ENCODE measurements at regions not wholly inside any gene's neighbourhood (a gene's known extent, or its start where the extent isn't known, plus 50 kb on each side); places are given as distances from the start of the nearest gene placed in this dataset.

GRCh38 chr10:29030900-29031299 lies 258.0 kb upstream of the LYZL1 start (continued):
- no peak for TF ChIP-seq ZNF280C (tag by site-specific recombination; IDR thresholded peaks at IDR 0.05)
- no peak for TF ChIP-seq ZNF449 (tag by site-specific recombination; IDR thresholded peaks at IDR 0.05)
- TF ChIP-seq ZNF596 (tag by site-specific recombination; IDR thresholded peaks at IDR 0.05) = no peak
- no peak for TF ChIP-seq ZNF645 (tag by site-specific recombination; IDR thresholded peaks at IDR 0.05)
- TF ChIP-seq PATZ1 (tag by site-specific recombination; IDR thresholded peaks at IDR 0.05) = no peak
- no peak for TF ChIP-seq ZNF548 (tag by site-specific recombination; IDR thresholded peaks at IDR 0.05)
- TF ChIP-seq ZNF791 (tag by site-specific recombination; IDR thresholded peaks at IDR 0.05) = no peak
- no peak for TF ChIP-seq ZNF610 (tag by site-specific recombination; IDR thresholded peaks at IDR 0.05; ENCODE audit: borderline replicate concordance)

GRCh38 chr10:29032169-29032568 lies 256.7 kb upstream of the LYZL1 start:
- H3K4me3 ChIP-seq (ENCODE audit: low read depth, low read length) = no peak overlapping the region
- no peaks in the 10 kb centered on the region for H3K36me3 ChIP-seq (ENCODE audit: control insufficient read depth in 2 of 2, insufficient read depth in 1 of 2, low read length in 2 of 2)
- H3K4me1 ChIP-seq (ENCODE audit: control insufficient read depth, insufficient read depth, low read length) = no peaks in the 10 kb centered on the region
- ChIA-PET CTCF (interaction anchor here (0.6 kb wide), 3 partner anchors 255 to 406 kb away, joined by 3 read pairs; no protein-coding TSS in a partner anchor), POLR2A (no interaction called here)
- H3K27ac ChIP-seq (ENCODE audit: extremely low read depth, low read depth, low read length) = no peak overlapping the region
- no peaks in the 10 kb centered on the region for H3K9me3 ChIP-seq (ENCODE audit: control insufficient read depth, insufficient read depth, low read depth, low read length)
- TF ChIP-seq ZNF391 (tag by site-specific recombination; IDR thresholded peaks at IDR 0.05; ENCODE audit: borderline replicate concordance, low read depth) = no peak
- no peak for TF ChIP-seq ZNF121 (tag by site-specific recombination; IDR thresholded peaks at IDR 0.05)
- TF ChIP-seq ZNF843 (tag by site-specific recombination; IDR thresholded peaks at IDR 0.05) = no peak
- no peak for TF ChIP-seq ZNF214 (tag by site-specific recombination; IDR thresholded peaks at IDR 0.05; ENCODE audit: borderline replicate concordance)
- no peak for TF ChIP-seq PRDM10 (tag by site-specific recombination; IDR thresholded peaks at IDR 0.05)
- TF ChIP-seq ZNF155 (tag by site-specific recombination; IDR thresholded peaks at IDR 0.05) = no peak
- TF ChIP-seq ELK4 (IDR thresholded peaks at IDR 0.05; ENCODE audit: borderline replicate concordance, low read depth, low read length) = no peak
- TF ChIP-seq ZNF248 (tag by site-specific recombination; IDR thresholded peaks at IDR 0.05) = no peak
- no peak for TF ChIP-seq ZNF302 (tag by site-specific recombination; IDR thresholded peaks at IDR 0.05; ENCODE audit: low read depth)
- no peak for TF ChIP-seq ZBTB21 (tag by site-specific recombination; IDR thresholded peaks at IDR 0.05)
- no peak for TF ChIP-seq ZNF398 (tag by site-specific recombination; IDR thresholded peaks at IDR 0.05)
- TF ChIP-seq ZNF785 (tag by site-specific recombination; IDR thresholded peaks at IDR 0.05) = no peak
- TF ChIP-seq MZF1 (tag by site-specific recombination; IDR thresholded peaks at IDR 0.05; ENCODE audit: borderline replicate concordance) = no peak
- TF ChIP-seq ZNF645 (tag by site-specific recombination; IDR thresholded peaks at IDR 0.05) = no peak
